Prostate gland (tissue), 2 donors: ENCODE measurements at regions not wholly inside any gene's neighbourhood (a gene's known extent, or its start where the extent isn't known, plus 50 kb on each side); places are given as distances from the start of the nearest gene placed in this dataset.

Experiments used
- DNase-seq: peaks from one replicate; pipeline ENCODE4 v3.0.0-alpha.2; 2019; ENCODE audit warnings: low spot score
- H3K27ac ChIP-seq, 2 donors: fragments of 200-600 bp; sonication (generic); 2 replicates each; pipeline ENCODE4 v1.5.1; 2017 to 2019
- H3K27me3 ChIP-seq: fragments of 200-600 bp; sonication (generic); replicated peaks from 2 replicates; pipeline ENCODE4 v1.5.1; 2019; ENCODE audit not compliant: insufficient read depth
- H3K36me3 ChIP-seq, 2 donors: fragments of 200-600 bp; sonication (generic); 1 replicate in 1 of 2; 2 replicates in 1 of 2; pipeline versions ENCODE4 v1.5.1 to v1.8.1; 2017 to 2019
- H3K4me1 ChIP-seq: fragments of 200-600 bp; sonication (generic); replicated peaks from 2 replicates; pipeline ENCODE4 v1.5.1; 2019
- H3K4me3 ChIP-seq, 2 donors: fragments of 200-600 bp; sonication (generic); 2 replicates each; pipeline ENCODE4 v1.5.1; 2017 to 2019
- H3K9me3 ChIP-seq: fragments of 200-600 bp; sonication (generic); 2 replicates; pipeline ENCODE4 v1.5.1; 2017
- POLR2A ChIP-seq: fragments of 450-650 bp; IDR thresholded peaks from one replicate; pipeline ENCODE4 v1.6.1; 2016; ENCODE audit warnings: antibody characterized with exemption, mild to moderate bottlenecking
- POLR2AphosphoS5 ChIP-seq: sonication (generic); formaldehyde crosslinking; IDR thresholded peaks from one replicate; pipeline ENCODE4 v1.6.1; 2017; ENCODE audit warnings: antibody characterized with exemption
- WGBS: methylation state at CpG from one replicate; pipeline ENCODE4 v1.1.5; 2018; 5-methylcytosine and 5-hydroxymethylcytosine counted together
- intact Hi-C: fragments of 100-400 bp; cut with DNase I; formaldehyde crosslinking; loops from one replicate; pipeline ENCODE4 v1.14.2; 2022
- TF ChIP-seq, protein P1 (sequence below), 4 experiments: fragments of 200-600 bp in 2 of 4; fragments of 450-650 bp in 2 of 4; sonication (generic) in 2 of 4; IDR thresholded peaks; 1 replicate in 3 of 4; 2 replicates in 1 of 4; pipeline ENCODE4 v1.5.1; 2016 to 2019; ENCODE audit warnings: antibody characterized with exemption in 4 of 4, mild to moderate bottlenecking in 2 of 4, moderate library complexity in 2 of 4

DNA sequence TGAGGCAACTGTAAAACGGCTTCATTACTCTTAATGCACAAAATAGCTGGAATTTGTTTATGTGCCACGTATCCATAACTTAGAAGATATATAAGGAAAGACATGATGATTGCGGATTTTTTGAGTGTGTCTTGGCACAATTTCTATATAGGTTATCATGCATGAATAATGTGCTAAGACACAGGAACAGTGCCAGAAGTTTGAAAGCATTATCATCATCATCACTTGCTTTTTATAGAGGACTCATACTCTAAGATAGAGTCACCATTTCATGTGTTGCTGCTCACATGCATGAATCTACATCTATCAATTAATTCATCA, 113.4 kb downstream of the ELOVL4 start:
- no peaks in the 10 kb centered on the region for H3K4me1 ChIP-seq
- TF ChIP-seq POLR2A = no peak
- TF ChIP-seq, protein P1, sequence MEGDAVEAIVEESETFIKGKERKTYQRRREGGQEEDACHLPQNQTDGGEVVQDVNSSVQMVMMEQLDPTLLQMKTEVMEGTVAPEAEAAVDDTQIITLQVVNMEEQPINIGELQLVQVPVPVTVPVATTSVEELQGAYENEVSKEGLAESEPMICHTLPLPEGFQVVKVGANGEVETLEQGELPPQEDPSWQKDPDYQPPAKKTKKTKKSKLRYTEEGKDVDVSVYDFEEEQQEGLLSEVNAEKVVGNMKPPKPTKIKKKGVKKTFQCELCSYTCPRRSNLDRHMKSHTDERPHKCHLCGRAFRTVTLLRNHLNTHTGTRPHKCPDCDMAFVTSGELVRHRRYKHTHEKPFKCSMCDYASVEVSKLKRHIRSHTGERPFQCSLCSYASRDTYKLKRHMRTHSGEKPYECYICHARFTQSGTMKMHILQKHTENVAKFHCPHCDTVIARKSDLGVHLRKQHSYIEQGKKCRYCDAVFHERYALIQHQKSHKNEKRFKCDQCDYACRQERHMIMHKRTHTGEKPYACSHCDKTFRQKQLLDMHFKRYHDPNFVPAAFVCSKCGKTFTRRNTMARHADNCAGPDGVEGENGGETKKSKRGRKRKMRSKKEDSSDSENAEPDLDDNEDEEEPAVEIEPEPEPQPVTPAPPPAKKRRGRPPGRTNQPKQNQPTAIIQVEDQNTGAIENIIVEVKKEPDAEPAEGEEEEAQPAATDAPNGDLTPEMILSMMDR (IDR thresholded peaks at IDR 0.05) = no peak
- TF ChIP-seq POLR2AphosphoS5 = no peak
- H3K9me3 ChIP-seq = no peaks in the 10 kb centered on the region
- H3K27ac ChIP-seq = no peak overlapping the region
- 27% methylated on average over 3 of the region's 3 CpGs for WGBS
- no peaks in the 10 kb centered on the region for H3K27me3 ChIP-seq
- no peak for DNase-seq
- no peak overlapping the region for H3K4me3 ChIP-seq
- H3K36me3 ChIP-seq = no peaks in the 10 kb centered on the region
- intact Hi-C loops = no loop called here

DNA sequence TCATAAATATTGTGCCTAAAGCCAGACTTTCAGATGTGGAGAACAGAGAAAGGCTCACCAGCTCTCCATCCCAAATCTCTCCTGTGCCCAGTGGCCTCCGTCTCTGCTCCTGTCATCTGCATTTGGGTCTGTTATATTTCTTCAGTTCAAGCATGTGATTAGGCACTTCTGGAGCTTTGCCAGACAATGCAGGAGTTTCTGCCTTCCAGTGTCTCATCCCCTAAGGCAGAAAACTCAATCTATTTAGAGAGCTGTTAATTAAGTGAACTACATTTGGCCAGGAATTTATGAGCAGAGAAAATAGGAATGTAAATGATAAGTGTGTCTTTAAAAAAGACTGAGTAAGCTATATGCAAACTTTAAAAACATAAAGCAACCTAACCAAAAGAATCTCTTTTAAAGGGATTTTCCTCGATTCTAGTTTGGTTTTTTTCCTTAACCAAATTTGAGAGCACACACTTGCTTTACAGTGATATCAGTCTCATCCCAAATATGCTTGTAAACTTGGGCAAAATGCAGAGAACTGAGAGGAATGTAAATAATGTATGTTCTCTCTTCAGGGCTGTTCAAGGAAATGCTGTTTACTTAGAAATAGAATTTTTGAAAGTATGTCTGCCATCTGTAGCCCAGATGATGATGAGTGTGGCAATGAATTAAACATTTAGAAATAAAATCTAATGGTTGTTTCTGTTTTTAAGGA, 113.9 kb downstream of the ELOVL4 start:
- WGBS = 17% methylated on average over 2 of the region's 2 CpGs
- no peaks in the 10 kb centered on the region for H3K9me3 ChIP-seq
- TF ChIP-seq POLR2A (no peak), POLR2AphosphoS5 (no peak)
- TF ChIP-seq, protein P1 (IDR thresholded peaks at IDR 0.05) = no peak
- intact Hi-C loops = no loop called here
- no peak overlapping the region for H3K4me3 ChIP-seq
- no peak overlapping the region for H3K27ac ChIP-seq
- H3K27me3 ChIP-seq = no peaks in the 10 kb centered on the region
- H3K4me1 ChIP-seq = no peaks in the 10 kb centered on the region
- DNase-seq = no peak
- no peaks in the 10 kb centered on the region for H3K36me3 ChIP-seq

DNA sequence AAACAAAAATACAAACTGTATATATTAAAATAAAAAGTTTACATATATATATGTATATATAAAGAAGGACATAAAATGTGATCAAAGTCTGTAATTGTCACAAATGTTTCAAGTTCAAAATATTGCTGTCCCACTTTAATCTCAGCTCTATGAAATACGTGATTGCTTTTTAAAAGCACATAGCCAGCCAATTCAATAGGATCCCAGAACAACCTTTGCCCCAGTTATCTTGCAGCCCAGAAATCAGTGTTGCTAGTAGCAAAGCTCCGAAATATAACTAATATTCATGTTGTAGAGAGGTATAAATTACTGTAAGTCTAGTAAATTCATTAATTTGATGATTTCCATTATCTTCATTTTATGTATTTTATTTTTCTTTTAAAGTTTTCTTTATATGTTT, 114.6 kb downstream of the ELOVL4 start:
- WGBS = 68% methylated on average over 2 of the region's 2 CpGs
- intact Hi-C loops = no loop called here
- no peaks in the 10 kb centered on the region for H3K9me3 ChIP-seq

DNA sequence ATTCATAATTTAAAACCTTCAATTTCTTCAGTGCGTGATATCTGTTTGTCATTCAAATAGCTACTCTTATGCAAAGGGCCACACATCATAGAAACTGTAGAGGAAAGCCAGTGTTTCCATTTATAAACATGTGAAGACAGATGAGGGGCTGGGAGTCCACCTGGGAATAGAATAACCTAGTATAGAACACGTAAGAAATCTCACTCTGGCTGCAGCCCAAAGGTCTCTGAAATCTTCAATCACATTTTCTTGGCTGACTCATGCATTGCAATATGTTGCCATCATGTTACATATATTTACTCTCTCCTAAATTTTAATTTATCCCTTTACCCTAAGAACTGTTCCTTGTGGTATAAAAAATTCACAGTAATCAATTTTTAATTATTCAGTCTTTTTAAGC, 123.2 kb downstream of the ELOVL4 start:
- H3K27ac ChIP-seq = no peak overlapping the region
- H3K4me1 ChIP-seq = no peaks in the 10 kb centered on the region
- TF ChIP-seq POLR2A (no peak), POLR2AphosphoS5 (no peak)
- TF ChIP-seq, protein P1 (IDR thresholded peaks at IDR 0.05) = no peak
- no peaks in the 10 kb centered on the region for H3K27me3 ChIP-seq
- no peak overlapping the region for H3K4me3 ChIP-seq
- DNase-seq = no peak
- no peaks in the 10 kb centered on the region for H3K9me3 ChIP-seq
- 55% methylated on average over 2 of the region's 2 CpGs for WGBS
- intact Hi-C loops = no loop called here
- no peaks in the 10 kb centered on the region for H3K36me3 ChIP-seq

More for the DNA sequence above, 114.6 kb downstream of the ELOVL4 start:
- Histone ChIP-seq H3K4me3 (no peak overlapping the region), H3K36me3 (no peaks in the 10 kb centered on the region), H3K27ac (no peak overlapping the region), H3K4me1 (no peaks in the 10 kb centered on the region), H3K27me3 (no peaks in the 10 kb centered on the region)
- no peak for DNase-seq
- TF ChIP-seq, protein P1 (IDR thresholded peaks at IDR 0.05) = no peak
- TF ChIP-seq POLR2A (no peak), POLR2AphosphoS5 (no peak)

DNA sequence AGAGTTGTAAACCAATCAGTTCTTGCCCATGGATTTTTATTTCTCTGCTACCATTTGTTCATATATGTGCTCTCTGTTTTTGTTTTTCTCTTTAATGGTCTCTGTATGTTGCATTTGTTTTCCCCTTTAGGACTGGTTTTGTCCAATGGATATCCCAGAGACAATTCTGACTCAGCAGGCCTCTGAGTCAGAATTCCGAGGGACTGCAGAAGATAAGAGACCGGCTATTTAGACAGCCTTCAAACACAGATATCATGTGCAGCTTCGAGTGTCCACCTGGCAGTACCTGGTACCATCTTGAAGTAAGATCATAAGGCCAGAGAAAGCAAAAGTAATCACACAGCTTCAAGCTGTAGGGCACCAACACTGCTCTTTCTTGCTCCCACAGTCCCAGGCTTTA, 125.5 kb downstream of the ELOVL4 start:
- TF ChIP-seq, protein P1 (IDR thresholded peaks at IDR 0.05) = no peak
- TF ChIP-seq POLR2A (no peak), POLR2AphosphoS5 (no peak)
- WGBS = 84% methylated on average over 3 of the region's 3 CpGs
- H3K27ac ChIP-seq = no peak overlapping the region
- H3K4me1 ChIP-seq = no peaks in the 10 kb centered on the region
- no peaks in the 10 kb centered on the region for H3K27me3 ChIP-seq
- intact Hi-C loops = no loop called here
- DNase-seq = no peak
- H3K9me3 ChIP-seq = no peaks in the 10 kb centered on the region
- H3K36me3 ChIP-seq = no peaks in the 10 kb centered on the region
- no peak overlapping the region for H3K4me3 ChIP-seq
